NAMALWA (cell line): ENCODE measurements at regions not wholly inside any gene's neighbourhood (a gene's known extent, or its start where the extent isn't known, plus 50 kb on each side); places are given as distances from the start of the nearest gene placed in this dataset.
"Not testable (repeated sequence)": the region's sequence is repeated elsewhere in the genome, so short reads cannot be mapped to it uniquely, and the experiment has no call there.

Experiments
- DNase-seq: peaks from one replicate; pipeline ENCODE4 v3.0.0-alpha.2; 2015; ENCODE audit warnings: low spot score

DNA sequence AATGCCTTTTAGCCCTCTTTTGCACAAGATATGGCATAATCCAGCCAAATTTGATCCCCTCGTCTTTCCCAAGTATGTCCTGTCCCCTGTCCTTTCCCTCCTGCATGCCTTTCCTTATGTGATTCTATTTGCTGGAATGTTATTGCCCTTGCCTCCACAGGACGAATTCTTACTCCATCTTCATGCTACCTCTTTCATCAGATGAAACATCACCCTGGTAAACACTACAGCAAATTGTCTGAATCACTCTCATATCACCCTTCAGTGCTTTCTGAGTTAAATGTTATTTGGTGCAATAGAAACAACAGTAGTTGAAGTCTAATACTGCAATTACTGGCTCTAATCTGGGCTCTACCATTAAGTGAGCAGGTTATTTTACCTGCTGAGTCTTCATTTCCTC lies 52.2 kb upstream of the FAT1 start:
- no peak for DNase-seq

- DNase-seq: no peak
These were observed 54.5 kb upstream of the FAT1 start for GRCh38 chr4:186778134-186778533.

GRCh38 chr4:186780291-186781031 lies 56.8 kb upstream of the FAT1 start:
- DNase-seq: no peak

GRCh38 chr4:186781032-186781917 lies 57.6 kb upstream of the FAT1 start:
- no peak for DNase-seq

DNA sequence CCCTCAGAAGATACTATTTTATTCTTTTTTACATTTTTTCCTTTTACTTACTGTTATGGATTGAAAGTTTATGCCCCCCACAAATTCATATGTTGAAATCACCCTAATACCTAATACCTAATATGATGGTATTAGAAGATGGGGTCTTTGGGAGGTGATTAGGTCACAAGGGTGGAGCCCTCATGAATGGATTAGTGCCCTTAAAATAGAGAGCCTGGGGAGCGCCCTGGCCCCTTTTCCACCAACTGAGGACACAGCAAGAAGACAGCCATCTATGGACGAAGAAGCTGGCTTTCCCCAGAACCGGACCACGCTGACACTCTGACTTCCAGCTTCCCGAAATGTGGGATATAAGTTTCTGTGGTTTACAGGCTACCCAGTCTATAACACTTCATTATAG lies 58.6 kb upstream of the FAT1 start:
- no peak for DNase-seq

GRCh38 chr4:186787536-186787935 lies 63.9 kb upstream of the FAT1 start:
- no peak for DNase-seq

GRCh38 chr4:186789651-186790050 lies 66.0 kb upstream of the FAT1 start:
- no peak for DNase-seq

DNA sequence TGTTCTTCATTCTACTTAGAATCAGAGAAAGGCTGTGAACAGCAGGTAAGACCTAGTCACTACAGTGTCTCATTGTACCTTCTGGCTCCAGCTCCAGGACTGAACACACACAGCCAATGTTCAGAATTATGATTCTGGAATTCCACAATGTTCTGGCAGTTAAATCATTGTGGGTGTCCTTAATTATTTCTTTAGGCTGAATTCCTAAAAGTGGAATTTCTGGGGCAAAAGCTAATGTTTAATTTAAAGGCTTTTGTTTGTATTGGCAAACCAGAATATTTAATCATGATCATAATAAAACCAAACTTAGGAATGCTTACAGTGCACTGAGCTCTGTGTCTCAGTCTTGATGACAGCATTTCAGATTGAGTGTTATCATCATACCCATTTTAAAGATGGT lies 67.0 kb upstream of the FAT1 start:
- no peak for DNase-seq

GRCh38 chr4:186792728-186793366 lies 69.2 kb upstream of the FAT1 start:
- no peak for DNase-seq

DNA sequence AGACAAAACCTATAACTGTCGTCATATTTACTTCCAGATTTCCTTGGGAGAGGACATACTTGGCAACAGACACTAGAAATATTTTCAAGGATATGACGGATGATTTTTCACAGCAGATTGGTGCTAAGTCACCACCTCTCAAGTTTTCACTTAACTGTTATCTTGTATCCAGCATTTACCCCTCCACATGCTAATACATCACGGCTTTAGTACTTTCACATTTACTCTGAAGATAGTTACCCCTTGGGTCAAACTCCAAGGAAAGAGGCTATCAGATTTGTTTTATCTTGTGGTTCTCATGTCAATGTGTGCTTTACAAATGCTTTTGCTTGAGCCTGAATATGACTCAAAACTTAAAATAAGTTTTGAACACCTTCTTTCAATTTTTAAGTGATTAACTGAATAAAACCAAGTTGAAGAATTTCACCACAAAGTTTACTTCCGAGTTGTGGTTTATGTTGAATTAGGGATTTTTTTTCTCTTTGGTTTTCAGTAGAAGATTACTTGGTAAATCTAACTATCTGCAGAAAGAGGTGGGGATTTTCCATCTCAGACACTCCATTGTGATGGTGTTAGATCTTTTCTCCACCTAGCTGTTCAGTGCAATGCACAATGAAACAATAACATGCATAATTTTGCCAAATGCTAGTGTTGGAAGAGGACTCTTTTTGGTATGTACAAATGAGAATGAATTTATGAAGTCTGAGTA lies 75.4 kb upstream of the FAT1 start:
- no peak for DNase-seq

DNA sequence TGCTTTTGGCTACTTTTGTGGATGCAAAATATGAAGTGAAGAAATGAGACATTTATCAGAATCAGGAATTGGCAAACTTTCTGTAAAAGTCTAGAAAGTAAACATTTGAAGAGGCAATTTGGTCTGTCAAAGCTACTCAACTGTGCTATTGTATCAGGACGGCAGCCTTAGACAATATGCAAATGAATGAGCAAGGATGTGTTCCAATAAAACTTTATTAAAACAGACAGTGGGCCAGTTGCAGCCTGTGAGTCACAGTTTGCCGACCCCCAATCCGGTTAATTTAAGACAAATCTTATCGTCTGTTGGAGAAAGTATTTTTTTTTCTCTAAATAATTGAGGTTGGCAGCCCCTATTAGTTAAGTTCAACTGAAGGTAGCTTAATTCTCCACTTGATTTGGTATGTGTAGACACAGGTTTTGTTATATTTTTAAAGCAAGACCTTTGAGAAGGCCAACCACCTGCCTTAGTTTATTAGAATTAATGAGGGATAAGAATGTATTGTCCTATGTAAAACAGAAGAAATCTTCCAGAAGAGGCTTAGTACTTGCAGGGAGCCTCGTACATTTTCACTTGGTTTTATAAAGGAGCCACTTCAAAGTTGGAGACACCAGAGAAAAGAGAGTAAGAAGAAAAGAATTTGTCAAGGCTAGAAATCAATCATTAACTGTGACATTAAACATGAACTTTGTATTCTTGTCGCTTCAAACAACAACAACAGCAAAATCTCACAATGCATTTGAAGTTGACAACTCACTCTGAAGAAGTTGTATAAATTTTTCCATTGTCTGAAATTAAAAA lies 81.6 kb upstream of the FAT1 start:
- DNase-seq: no peak

DNA sequence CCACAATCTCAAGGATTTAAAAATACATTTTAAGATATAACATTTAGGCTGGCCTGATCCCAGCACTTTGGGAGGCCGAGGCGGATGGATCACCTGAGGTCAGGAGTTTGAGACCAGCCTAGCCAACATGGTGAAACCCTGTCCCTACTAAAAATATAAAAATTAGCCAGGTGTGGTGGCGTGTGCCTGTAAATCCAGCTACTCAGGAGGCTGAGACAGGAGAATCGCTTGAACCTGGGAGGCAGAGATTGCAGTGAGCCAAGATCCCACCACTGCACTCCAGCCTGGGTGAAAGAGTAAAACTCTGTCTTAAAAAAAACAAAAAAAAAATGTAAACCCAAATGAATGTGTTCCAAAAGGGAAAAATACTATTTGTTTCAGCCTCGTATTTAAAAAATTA lies 82.3 kb upstream of the FAT1 start:
- DNase-seq: not testable (repeated sequence)

DNA sequence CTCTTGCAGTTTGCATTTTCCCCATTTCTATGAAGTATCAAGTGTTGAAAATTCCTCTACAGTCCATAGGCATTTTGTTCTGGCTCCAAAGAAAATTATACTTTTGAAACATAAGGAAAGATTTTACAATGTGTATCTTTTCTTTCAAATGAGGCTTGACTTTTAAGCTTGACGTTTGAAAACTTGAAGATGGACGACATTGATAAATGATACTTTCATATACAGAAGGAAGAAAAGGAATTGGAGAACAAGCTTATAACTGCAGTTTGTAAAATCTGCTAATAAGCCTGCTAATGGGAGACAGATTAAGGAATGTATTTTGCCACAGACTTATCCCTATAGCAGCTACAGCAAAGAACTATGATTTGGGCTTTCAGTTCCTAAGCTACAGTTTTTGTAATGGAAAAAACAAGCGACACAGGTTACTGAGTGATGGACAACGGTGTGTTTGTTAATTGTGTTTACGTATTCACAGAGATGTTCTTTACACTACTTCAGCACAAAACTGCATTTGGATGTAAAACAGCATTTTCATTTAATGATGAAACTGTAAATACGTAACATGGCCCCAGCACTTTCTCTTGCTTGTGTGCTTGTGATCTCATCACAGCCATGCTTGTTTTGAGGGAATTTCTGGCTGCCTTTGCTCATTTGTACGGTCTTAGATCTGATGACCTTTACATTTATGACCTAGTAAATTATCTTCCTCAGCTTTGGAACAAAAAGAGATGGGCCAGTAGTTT lies 83.2 kb upstream of the FAT1 start:
- DNase-seq: no peak

DNA sequence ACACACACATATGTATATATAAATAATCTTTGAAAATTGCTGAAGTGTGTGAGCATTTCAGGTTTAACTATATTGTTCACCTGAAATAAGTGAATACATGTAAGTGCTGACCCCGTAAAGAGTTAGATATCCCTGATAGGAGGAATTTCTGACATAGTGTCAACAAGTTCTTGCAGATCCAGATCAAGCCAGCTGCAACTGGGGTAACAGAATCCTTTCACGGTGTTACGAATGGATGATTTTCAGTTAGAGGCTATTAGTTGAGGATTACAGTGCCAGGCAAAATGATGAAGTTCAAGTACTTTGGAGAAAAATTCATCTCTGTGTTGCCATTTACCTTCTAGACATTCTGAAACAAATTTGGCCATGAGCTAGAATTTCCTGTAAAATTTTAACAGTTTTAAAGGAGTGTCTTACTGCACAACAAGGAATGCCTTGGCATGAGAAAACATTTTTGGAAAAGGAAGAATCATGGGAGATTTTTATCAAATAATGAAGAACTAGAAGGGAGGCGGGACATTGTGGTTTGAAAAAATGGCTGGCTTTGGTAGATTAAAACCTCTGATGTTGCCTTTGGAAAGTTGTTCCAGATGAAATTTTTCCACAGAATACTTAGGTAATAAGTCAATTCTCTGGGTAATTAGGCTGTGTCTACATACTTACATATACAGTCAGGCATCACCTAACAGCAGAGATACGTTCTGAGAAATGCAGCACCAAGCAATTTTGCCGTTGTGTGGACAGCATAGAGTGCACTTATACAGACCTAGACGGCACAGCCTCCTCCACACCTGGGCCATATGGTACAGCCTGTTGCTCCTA lies 84.4 kb upstream of the FAT1 start:
- DNase-seq: no peak

- DNase-seq: no peak
These were observed 85.0 kb upstream of the FAT1 start for GRCh38 chr4:186808630-186809018.

GRCh38 chr4:186809070-186809469 lies 85.4 kb upstream of the FAT1 start:
- DNase-seq: no peak

DNA sequence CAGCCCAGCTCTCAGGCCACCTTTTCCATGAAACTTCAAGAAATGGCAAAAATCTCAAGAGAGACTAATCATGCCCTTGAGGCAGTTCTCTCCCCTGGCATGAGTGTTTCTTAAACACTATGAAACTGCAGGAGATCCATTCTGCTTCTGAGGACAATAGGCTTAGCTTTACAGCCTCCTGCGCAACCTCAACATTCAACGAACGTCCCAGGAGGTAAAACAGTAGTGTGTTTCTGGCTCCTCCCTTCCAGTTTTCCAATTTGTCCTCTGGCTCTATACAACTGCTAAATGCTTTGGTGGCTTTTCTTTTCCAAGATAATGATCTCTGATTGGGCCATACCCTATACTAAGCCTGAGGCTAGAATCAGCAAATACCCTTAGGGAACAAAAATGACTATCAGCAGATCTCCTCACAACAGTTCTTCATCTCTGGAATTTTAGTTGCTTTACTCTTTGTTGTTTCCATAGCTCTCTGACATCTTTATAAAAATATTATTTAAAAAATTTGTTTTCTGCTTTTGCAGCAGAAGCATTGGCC lies 87.0 kb upstream of the FAT1 start:
- no peak for DNase-seq

GRCh38 chr4:186812592-186812991 lies 88.9 kb upstream of the FAT1 start:
- no peak for DNase-seq

DNA sequence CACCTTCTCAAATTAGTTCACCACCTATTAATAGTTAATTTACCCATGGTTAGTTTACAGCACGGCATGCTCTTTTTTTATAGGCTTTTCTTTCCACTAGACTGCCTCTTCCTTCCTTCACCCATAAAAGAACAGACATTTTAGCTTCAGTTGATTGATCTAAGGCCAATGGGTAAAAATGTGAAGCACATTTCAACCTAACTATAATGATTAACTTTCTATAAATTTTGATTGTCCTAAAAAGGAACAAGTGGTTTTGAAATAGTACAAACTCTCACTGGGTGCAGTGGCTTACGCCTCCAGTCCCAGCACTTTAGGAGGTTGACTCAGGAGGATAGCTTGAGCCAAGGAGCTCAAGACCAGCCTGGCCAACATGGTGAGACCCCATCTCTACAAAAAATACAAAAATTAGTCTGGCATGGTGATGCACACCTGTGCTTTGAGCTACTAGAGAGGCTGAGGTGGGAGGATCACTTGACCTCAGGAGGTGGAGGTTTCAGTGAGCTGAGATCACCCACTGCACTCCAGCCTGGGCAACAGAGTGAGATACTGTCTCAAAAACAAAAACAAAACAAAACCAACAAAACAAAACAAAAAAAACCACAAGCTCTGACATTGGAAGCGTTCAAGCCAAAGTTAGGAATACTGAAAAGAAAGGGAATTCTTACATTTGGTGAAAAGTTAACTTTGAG lies 89.9 kb upstream of the FAT1 start:
- DNase-seq: no peak
